Effector CD4-positive, alpha-beta T cell (primary cell): ENCODE measurements at regions not wholly inside any gene's neighbourhood (a gene's known extent, or its start where the extent isn't known, plus 50 kb on each side); places are given as distances from the start of the nearest gene placed in this dataset.

Source experiments
- DNase-seq: peaks from one replicate; pipeline ENCODE4 v3.0.0-alpha.2; 2020

DNA sequence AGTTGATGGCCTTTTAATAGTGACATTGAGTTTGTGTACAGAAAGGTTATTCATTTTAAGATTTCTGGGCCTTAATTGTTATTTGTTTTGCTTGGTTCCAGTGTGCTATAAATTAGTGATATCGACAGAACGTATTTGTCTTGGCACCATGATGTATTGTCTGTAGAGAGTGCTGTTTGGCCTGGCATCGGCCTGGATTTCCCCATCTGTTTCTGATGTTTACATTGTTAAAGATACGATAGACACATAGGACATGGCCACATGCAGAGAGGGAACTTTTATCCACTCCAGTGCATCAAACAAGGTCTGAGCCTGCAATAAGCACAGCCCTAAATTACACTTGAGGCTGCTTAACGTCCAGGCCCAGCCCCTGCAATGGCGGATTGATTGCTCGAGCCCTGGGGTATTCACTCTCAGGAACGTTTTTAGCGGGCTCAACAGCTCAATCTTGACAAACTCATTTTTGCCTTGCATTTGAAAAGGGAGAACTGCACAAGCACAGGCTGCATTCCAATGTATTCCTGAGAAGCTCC lies 144.7 kb downstream of the SLC4A3 start:
- DNase-seq = no peak

DNA sequence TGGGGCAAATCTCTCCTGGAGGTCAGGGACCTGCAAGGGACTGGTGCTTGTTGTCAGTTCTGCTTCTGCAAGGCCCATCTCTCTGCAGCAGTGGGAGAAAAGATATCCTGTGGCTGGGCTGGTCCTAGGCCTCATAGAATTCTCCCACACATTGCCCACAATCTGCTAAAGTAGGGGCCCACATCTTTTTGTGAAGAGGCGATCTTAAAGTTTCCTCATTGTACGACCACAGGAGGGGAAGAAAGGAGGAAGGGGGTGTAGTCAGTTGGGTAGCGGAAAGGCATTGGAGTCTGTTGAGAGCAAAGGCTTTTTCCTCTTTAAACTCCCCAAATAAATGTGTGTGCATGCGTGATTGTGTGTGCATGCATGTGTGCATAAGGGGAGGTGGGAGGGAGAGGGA lies 145.3 kb downstream of the SLC4A3 start:
- DNase-seq = no peak

DNA sequence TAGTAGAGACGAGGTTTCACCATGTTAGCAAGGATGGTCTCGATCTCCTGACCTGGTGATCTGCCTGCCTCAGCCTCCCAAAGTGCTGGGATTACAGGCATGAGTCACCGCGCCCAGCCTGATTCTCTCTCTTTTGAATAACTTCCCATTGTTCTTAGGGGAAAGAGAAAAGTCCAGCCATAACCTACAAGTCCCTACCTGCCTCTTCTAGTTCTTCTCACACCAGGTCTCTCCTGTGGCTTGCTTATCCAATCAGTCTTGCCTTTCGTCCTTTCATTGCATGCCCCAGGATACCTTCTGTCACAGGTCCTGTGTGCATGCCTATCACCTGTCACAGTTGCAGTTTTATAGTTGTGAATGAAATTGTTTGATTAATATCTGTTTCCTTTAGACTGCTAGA lies 148.1 kb downstream of the SLC4A3 start:
- no peak for DNase-seq

DNA sequence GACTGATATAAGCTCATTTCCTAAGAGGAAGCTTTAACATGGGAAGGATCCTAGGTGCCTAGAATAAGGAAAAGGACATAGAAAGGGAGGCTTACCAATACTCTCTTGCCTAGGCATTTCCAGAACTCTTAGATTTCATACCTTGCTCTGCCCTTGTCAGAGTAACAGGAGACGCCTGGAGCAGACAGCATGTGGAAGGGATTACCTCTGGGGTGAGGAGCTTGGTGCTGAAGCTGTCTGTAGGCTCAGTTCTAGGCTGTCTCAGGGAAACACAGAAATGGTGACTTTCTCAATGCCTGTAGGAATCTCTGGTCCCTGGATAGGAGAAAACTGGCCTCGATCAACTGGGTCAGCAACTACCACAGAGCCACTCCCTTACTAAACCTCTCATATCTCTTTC lies 150.0 kb downstream of the SLC4A3 start:
- DNase-seq = no peak

DNA sequence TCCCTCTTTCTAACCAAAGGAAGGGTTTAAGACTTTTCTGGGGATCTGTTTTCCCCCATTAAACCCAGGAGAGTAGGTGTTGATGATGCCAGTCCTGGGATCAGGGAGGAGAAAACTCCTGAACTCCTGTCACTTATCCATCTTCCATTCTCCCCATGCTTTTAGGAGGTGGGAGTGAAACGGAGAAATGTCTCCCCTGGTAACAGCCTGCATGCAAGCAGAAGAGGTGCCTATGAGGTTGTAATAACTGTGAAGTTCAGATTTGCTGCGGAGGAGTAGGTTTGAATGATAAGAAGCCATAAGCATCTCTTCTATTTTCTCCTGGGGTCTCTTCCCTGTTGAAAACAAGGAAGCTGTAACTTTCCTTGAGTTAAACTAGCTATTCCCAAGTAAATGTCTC lies 150.8 kb downstream of the SLC4A3 start:
- no peak for DNase-seq

DNA sequence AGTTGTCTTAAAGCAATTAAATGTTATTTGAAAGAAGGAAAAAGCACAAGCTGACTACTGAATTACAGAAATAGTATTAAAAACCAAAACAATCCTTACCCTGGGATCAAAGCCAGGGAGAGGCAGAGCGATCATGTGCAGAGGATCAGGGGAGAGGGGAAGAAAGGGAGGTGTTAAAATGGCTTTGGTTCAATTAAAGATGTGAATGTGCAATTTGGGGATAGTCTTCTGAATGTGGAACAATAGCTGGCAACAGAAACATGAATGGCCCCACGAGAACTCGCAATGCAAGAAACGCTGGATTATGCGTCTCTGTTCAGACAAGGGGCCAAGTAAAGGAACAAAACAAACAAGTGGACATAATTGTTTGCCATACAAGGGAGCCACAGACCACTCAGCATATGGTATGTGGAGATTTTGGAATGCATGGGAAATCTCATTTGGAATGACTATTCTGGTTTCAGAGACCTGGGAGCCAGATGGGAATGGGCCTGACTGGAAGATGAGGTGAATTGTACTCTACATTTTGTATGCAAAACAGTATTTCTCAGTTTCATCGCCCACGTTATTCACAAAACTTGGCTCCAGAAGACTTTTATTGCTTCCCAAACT lies 155.4 kb downstream of the SLC4A3 start:
- no peak for DNase-seq

DNA sequence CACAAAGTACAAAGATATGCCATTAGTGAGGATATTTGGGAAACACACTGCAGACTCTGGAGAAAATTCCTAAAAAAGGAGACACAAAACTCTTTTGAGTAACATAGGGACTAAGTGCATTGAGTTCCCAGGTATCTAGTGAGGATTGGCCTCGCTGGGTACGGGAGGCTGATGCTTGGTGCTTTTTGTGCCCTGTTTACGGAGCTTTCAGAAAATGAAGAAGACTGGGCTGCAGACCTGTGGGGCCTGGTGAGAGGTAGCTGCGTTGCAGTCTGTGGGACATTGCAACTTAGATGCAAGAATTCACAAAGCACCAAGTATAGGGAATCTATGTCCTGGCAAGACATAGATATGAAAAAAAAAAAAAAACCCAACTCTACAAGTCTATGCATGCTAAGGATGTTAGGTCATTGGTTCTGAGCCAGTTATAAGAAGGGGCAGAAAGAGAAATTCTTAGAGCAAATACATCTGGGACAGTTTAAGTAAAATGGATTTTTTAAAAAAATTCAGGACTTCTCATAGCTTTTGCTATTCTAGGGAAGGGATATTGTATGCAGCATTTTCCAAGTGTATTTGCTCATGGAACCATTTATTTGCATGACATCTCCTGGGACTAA lies 156.0 kb downstream of the SLC4A3 start:
- no peak for DNase-seq

DNA sequence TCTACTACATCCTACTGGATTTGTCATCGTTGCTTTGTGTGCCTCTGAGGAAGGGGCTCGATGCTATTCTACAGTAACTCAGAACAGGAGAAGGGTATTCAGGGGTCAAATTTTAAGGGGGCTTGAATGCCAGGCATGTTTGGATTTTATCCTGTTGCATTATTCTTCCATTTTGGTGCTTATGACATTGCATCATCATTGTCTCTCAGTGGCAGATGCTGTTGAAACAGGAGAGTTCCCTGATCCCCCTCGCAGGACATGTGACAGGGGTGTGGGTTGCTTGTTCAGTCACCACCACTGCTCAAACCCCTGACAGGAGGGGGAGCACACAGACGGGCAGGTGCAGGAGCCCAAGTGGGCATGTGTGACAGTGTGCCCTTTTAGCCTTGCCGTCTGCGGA lies 156.7 kb downstream of the SLC4A3 start:
- DNase-seq = no peak

DNA sequence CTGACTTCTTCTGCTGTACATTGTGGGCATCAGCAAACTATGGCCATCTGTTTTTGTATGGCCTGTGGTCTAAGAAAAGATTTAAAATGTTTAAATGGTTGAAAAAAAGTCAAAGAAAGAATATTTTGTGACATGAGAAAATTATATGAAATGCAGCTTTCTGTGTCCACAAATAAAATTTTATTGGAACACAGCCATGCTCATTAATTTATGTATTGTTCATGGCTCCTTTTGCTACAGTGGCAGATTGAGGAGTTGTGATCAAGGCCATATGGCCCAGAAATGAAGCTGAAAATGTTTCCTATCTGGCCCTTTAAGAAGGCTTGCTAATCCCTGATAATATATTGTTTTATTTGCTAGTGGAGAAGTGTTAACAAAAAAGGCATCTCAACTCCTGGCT lies 162.0 kb downstream of the SLC4A3 start:
- no peak for DNase-seq

DNA sequence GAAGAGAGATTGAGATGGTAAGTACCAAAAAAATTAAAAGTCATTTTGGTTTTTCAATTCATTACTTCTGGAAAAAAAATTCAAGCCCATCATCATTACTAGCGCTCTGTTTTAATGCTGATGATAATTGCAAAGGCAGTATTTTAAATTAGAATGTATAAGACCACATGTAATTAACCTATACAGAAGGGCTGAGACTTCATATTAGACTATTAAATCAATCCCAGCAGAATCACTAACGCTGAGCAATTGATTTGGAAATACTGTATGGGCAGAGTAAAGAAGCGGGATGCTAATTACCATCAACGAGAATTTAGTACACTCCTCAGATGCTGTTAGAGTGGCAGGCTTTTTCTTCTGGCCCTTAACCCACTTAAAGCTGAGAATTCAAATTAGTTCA lies 165.0 kb downstream of the SLC4A3 start:
- no peak for DNase-seq

DNA sequence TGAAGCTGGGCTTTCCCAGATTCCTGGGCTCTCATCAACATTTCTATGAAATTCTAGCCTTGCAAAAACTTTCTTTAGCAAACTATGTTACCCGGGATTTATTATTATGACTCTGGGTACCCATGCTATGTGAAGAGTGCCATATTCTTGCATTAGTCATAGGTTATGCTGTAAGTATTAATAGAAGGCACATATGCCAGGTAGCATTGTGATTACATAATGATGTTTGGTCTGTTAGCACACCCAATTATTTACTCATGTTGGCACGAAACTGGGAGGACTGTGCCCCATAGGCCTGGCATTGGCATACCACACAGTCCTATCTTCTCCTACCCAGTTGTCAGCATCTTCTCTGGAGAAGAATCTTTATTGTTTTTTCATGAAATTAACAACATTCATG lies 171.0 kb downstream of the SLC4A3 start:
- DNase-seq = no peak

DNA sequence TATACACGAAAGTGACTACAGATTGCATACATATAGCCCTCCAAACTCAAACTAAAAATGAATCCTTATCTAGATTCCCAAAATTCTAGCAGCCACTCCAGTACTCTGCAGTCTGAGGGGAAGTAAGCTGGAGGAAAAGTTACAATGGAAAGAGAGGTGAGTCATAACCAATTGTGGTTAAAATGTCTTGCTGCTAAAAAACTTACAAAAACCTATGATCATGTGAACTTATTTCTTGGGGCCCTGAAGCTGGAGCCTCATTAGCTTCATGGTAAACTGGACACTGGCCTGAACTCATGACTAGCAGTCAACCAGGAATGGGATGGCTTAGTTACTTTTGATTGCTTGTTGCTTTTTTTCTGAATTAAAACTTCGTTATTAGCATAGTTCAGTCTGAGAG lies 175.9 kb downstream of the SLC4A3 start:
- DNase-seq = no peak

DNA sequence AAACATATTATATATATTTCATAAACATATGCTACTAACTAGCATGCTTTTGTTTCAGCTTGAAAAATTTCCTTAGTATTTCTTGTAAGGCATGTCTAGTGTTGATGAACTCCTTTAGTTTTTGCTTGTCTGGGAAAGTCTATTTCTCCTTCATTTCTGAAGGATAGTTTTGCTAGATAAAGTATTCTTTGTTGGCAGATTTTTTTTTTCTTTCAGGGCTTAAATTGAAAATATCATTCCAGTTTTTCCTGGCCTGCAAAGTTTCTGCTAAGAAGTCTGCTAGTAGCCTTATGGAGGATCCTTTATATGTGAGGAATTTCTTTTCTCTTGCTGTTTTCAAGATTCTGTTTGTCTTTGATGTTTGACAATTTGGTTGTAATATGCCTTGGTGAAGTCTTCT lies 183.5 kb downstream of the SLC4A3 start:
- no peak for DNase-seq

DNA sequence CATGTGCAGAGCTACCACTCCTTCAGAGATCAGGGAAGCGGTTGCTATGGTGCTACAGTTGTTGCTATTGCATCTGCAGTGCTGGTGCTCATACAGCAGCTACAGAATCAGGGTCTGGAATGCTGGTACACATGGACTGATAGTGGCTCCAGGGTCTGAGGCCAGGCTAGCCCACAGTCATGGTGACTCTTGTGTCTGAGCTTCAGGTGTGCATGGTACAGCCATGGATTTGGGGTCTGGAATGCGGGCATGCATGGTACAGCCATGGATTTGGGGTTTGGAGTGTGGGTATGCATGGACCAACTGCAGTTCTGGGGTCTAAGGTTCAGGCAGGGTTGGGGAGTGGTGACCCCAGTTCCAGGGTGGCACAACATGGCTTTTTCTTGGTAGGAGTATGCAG lies 185.2 kb downstream of the SLC4A3 start:
- DNase-seq = no peak

DNA sequence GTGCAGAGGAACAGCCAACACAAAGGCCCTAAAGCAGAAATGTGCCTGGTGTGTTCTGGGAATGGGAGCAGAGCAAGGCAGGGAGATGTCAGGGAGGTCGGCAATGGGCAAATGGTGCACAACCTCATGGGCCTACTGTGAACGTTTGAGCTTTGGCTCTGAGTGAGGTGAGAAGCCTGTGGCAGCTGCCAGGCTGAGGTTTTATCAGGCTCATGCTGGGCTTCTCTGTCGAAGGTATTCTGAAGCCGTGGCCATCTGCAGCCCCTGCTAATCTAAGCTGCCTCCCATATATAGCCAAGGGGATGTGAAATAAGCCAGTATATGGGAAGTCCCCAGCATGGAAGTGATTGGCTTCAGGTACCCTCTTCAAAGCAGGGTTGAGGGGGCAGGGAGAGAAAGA lies 193.3 kb downstream of the SLC4A3 start:
- DNase-seq = no peak

DNA sequence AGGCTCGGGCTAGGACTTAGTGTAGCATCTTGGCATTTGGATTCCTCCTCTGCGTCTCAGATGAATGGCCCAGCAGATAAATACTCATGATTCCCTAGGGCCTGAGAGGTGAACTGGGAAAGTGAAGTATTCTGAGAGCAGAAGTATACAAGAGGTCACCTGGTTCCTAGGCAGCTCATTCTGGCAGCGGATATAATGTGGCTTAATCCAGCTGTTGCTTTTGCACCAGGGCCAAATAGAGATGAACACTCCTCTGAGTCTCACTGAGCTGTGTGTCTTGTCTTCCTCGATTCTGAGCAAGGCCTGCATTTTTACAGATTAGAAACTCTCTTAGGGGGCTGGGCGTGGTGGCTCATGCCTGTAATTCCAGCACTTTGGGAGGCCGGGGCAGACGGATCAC lies 196.1 kb downstream of the SLC4A3 start:
- no peak for DNase-seq

DNA sequence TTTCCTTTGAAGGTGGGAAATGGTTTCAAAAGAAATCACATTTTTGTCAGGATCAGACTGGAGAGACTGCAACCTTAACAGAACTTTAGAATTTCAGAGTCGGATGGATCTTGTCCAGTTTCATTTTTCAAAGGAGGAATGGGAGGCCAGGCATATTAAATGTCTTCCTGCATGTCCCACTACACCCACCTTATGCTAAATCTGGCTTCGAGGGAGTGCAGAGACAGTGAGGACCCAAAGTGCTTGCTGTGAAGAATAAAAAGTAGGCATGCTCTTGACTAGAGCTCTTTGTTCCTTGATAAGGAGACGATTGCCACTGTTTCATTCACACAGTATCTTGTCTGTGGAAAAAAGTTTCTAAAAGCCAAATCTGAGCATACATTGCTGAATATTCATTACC lies 197.6 kb downstream of the SLC4A3 start:
- DNase-seq = no peak

DNA sequence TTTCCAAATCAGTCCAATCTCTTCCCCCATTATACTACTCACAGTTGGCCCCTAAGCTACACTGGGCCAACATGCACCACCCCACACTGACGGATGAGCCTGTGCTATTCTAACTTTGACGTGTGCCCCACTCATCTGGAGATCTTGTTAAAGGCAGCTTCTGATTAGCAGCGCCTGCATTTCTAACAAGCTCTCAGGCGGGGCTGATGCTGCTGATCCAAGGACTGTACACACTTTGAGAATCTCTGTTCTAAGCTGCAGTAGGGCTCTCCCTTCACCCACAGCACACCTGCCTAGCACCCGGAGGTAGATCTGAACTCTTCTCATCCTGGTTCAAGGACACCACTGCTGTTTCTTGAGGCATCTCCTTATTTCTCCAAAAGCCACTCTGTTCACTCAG lies 200.7 kb downstream of the SLC4A3 start:
- no peak for DNase-seq

DNA sequence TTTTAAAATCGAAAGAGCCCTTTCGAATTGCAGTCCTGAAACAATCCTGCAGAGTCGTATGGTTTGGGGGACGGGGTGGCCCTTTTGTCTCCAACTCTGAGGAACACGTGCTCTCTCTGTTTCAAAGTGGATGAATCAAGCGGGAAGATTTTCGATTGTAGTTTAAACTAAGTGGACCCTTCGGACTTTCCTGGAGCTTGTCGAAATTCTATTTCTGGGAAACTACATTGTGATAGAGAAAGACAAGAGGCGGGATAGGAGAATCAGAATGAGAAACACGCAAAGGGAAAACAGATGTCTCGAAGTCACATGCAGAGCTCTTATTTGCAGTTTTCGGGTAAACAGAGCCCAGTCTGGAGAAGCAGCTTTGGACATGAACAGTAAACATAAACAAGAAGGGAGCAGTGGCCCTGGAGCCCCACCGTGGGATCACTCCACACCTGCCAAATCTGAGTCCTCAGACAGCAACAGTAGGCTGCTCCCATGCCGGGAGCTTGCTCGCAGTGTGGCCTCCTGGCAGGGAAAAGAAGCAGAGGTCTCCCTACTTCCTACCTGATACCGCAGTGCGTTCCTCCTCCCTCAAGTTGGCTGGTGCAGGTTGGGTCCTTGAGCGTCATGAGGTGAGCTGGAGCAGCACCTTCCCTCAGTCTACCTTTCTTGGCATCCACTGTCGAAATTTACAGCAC lies 202.4 kb downstream of the SLC4A3 start:
- no peak for DNase-seq

DNA sequence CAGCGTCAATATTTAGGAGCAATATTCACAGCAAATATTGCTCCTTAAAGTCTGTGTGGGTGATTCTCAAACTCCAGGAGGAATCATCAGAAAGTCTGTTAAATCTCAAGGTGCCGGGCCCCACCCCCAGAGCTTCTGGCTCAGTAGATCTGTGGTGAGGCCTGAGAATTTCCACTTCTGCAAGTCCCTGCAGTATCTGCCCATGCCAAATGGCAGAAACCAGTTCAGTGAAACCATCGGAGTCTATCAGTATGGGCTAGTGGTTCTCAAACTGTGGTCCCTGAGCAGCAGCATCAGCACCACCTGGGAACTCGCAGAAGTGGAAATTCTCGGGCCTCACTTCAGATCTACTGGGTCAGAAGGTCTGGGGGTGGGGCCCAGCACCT lies 202.9 kb downstream of the SLC4A3 start:
- no peak for DNase-seq

DNA sequence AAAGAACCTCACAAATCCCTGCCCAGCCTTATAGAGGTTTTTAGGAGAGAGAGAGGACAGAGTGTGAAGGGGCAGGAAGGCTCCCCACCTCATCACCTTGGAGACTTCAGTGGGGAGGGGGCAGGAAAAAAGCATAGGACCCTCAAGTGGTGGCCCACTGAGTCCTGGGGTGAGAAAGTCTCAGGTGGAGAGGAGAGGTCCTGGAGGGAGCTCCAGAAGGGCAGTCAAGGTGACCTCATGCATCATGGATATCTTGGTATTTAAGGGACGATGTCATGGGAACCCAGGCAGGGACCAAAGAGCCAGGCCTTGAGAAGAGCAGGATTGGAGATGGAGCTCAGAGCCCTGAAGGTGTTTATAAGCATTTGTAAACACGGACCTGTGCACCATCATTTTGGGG lies 204.5 kb downstream of the SLC4A3 start:
- no peak for DNase-seq

DNA sequence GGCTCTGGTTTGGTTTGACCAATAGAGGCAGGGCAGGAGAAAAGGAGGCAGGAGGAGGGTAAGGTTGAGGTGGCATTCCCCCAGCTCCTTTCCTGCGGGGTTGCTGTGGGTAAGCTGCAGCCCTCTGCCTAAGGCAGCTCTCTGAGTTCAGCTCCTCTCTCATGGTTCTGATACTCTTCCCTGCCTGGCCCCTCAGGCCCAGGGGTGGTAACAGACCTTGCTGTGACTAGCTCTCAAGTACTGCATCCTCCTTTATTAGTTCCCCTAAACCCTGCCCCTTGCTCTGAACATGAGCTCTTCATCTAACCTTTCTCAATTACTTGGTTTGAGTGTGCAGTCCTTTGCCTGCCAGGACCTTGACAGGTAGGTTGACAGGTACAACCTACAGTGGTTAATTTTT lies 205.5 kb downstream of the SLC4A3 start:
- no peak for DNase-seq

DNA sequence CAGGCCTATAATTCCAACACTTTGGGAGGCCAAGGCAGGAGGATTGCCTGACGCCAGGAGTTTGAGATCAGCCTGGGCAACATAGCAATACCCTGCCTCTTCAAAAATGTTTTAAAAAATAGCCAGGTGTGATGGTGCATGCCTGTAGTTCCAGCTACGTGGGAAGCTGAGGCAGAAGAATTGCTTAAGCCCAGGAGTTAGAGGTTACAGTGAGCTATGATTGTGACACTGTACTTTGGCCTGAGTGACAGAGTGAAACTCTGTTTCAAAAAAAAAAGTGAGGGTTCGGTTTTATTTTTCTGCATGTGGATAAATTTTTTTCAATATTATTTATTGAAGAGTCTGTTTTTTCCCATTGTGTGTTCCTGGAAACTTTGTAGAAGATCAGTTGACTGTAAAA lies 208.1 kb downstream of the SLC4A3 start:
- DNase-seq = no peak

DNA sequence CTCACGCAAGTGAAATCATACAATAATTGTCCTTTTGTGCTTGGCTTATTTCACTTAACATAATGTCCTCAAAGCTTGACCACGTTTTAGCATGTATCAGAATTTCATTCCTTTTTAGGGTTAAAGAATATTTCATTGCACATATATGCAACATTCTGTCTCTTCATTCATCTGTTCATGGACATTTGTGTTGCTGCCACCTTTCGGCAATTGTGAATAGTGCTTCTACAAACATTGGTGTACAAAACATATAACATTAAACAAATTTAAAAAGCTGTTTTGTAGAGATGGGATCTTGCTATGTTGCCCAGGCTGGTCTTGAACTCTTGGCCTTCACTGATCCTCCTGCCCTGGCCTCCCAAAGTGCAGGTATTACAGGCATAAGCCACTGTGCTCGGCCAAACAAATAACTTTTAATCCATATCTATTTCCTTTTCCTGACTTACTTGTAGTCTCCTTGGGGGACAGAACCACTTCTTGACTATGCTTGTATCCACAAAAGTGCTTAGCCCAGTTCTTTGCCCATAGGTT lies 209.3 kb downstream of the SLC4A3 start:
- DNase-seq = no peak
